SH-SY5Y (cell line): ENCODE measurements at regions not wholly inside any gene's neighbourhood (a gene's known extent, or its start where the extent isn't known, plus 50 kb on each side); places are given as distances from the start of the nearest gene placed in this dataset.

Experiments used
- GATA2 ChIP-seq: IDR thresholded peaks from 2 replicates; pipeline ENCODE4 v1.6.1; 2011; ENCODE audit warnings: mild to moderate bottlenecking, low read depth, low read length
- GATA3 ChIP-seq: IDR thresholded peaks from 2 replicates; pipeline ENCODE4 v1.6.1; 2011; ENCODE audit warnings: low read depth, mild to moderate bottlenecking, low read length, moderate library complexity

- TF ChIP-seq GATA2 (no peak), GATA3 (no peak)
Measured at GRCh38 chr18:67007999-67008398, 404.1 kb upstream of the CDH19 start.
